H1 (cell line): ENCODE measurements at regions not wholly inside any gene's neighbourhood (a gene's known extent, or its start where the extent isn't known, plus 50 kb on each side); places are given as distances from the start of the nearest gene placed in this dataset.

Experiments
- CHD1 ChIP-seq: IDR thresholded peaks from 2 replicates; pipeline ENCODE4 v1.6.1; 2012; ENCODE audit warnings: low read depth, low read length, improper control_type of control experiment
- EGR1 ChIP-seq: IDR thresholded peaks from 2 replicates; pipeline ENCODE4 v1.6.1; 2011; ENCODE audit warnings: low read depth, low read length, borderline replicate concordance
- EP300 ChIP-seq, 2 experiments: IDR thresholded peaks; 1 replicate in 1 of 2; 2 replicates in 1 of 2; pipeline ENCODE4 v1.6.1; 2011 to 2012; ENCODE audit warnings: low read depth in 2 of 2, low read length in 2 of 2, mild to moderate bottlenecking in 2 of 2, borderline replicate concordance in 1 of 2, inconsistent platforms in 1 of 2, moderate library complexity in 1 of 2
- EZH2 ChIP-seq: fragments of 200-600 bp; sonication (generic); IDR thresholded peaks from 2 replicates; pipeline ENCODE4 v1.7.1; 2012; ENCODE audit warnings: low read depth, mild to moderate bottlenecking, moderate library complexity, low read length, inconsistent platforms; ENCODE audit not compliant: severe bottlenecking
- FOSL1 ChIP-seq: IDR thresholded peaks from 2 replicates; pipeline ENCODE4 v1.6.1; 2011; ENCODE audit warnings: mild to moderate bottlenecking, low read depth, low read length, moderate library complexity; ENCODE audit not compliant: insufficient read depth
- HDAC6 ChIP-seq: IDR thresholded peaks from one replicate; pipeline ENCODE4 v1.7.1; 2012; ENCODE audit warnings: low read depth, mild to moderate bottlenecking, inconsistent platforms, low read length, moderate library complexity
- RAD21 ChIP-seq, 2 experiments: IDR thresholded peaks in 1 of 2; conservative IDR thresholded peaks in 1 of 2; 2 replicates each; pipeline ENCODE4 v1.6.1; 2011; ENCODE audit warnings: low read depth in 2 of 2, low read length in 2 of 2, improper control_type of control experiment in 1 of 2, inconsistent platforms in 1 of 2, mild to moderate bottlenecking in 1 of 2, moderate library complexity in 1 of 2
- YY1 ChIP-seq: IDR thresholded peaks from 2 replicates; pipeline ENCODE4 v1.6.1; 2011; ENCODE audit warnings: low read depth, mild to moderate bottlenecking, low read length
- TF ChIP-seq, protein P1 (sequence below), 3 experiments: IDR thresholded peaks; 1 replicate in 2 of 3; 2 replicates in 1 of 3; pipeline versions ENCODE4 v1.5.1 to v1.6.1; 2011; ENCODE audit warnings: low read length in 3 of 3, mild to moderate bottlenecking in 3 of 3, inconsistent platforms in 2 of 3, low read depth in 1 of 3, moderate library complexity in 1 of 3; ENCODE audit not compliant: insufficient read depth in 1 of 3; ENCODE audit errors: control extremely low read depth in 1 of 3

DNA sequence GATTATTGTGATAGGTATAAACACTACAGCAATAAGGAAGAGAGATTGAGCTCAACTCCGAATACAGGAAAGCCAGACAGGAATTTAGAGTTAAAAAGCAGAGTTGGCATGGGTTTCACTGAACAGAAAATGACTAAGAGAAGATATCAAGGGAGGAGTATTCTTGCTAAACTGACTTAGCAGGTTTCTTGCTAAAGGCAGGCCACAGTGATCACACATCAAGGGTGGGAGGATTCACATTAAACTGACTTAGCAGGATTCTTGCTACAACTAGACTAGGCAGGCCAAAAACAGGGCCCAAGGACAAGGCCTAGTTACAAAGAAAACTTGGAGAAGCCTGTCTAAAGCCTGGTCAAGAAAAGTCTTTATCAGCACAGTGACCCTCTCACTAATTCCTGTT, 195.1 kb downstream of the MAGEB5 start:
- TF ChIP-seq EZH2 (no peak), YY1 (no peak), HDAC6 (no peak), CHD1 (no peak), FOSL1 (no peak), EP300 (IDR thresholded peaks at IDR 0.05; ENCODE audit: borderline replicate concordance in 1 of 2, low read depth in 2 of 2, low read length in 2 of 2) (no peak), RAD21 (IDR thresholded peaks at IDR 0.05 in 1 of 2, conservative IDR thresholded peaks at IDR 0.05 in 1 of 2; ENCODE audit: low read depth in 2 of 2, low read length in 2 of 2) (no peak), EGR1 (no peak)
- TF ChIP-seq, protein P1, sequence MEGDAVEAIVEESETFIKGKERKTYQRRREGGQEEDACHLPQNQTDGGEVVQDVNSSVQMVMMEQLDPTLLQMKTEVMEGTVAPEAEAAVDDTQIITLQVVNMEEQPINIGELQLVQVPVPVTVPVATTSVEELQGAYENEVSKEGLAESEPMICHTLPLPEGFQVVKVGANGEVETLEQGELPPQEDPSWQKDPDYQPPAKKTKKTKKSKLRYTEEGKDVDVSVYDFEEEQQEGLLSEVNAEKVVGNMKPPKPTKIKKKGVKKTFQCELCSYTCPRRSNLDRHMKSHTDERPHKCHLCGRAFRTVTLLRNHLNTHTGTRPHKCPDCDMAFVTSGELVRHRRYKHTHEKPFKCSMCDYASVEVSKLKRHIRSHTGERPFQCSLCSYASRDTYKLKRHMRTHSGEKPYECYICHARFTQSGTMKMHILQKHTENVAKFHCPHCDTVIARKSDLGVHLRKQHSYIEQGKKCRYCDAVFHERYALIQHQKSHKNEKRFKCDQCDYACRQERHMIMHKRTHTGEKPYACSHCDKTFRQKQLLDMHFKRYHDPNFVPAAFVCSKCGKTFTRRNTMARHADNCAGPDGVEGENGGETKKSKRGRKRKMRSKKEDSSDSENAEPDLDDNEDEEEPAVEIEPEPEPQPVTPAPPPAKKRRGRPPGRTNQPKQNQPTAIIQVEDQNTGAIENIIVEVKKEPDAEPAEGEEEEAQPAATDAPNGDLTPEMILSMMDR (IDR thresholded peaks at IDR 0.05; ENCODE audit: control extremely low read depth in 1 of 3, insufficient read depth in 1 of 3, low read depth in 1 of 3, low read length in 3 of 3), result no peak
